Activated CD4-positive, alpha-beta T cell treated with anti-CD3 and anti-CD28 coated beads, Interleukin-2, amount 50 U/mL, for 4 hours (primary cell): ENCODE measurements at regions not wholly inside any gene's neighbourhood (a gene's known extent, or its start where the extent isn't known, plus 50 kb on each side); places are given as distances from the start of the nearest gene placed in this dataset.
"Not testable (repeated sequence)": the region's sequence is repeated elsewhere in the genome, so short reads cannot be mapped to it uniquely, and the experiment has no call there.

Experiments used
- DNase-seq, 2 experiments: peaks; one replicate each; pipeline ENCODE4 v3.0.0-alpha.2; 2020

DNA sequence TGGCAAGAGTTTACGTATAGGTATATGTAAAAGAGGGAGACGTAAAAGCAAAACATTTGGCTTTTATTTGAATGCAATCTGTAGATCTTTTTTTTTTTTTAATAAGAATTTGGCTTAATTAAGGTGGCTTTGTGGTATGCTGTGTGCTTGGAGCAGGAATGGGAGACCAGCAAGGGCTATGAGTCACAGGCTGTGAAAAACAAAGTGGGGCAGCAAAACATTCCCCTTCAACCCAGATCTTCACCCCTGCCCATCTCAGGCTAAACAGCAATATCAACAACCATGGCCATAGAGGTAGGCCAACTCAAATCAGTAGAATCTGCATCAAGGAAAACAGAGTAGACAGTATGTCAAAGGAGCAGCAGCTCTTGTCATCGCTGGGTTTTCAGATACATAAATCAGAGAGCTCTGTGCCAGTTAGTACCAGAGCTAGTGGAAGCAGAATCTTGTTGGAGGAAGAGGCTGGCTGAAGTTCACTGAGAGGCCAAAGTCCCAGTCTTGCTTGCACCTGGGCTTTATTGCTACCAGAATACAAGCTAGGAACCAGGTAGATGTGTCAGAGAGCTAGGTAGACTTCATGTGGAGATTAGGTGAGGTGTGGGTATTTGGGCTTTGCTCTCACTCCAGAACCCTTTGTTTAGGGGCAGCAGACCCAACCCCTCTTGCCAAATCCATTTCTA, 191.5 kb upstream of the FANCL start:
- DNase-seq, result no peak

DNA sequence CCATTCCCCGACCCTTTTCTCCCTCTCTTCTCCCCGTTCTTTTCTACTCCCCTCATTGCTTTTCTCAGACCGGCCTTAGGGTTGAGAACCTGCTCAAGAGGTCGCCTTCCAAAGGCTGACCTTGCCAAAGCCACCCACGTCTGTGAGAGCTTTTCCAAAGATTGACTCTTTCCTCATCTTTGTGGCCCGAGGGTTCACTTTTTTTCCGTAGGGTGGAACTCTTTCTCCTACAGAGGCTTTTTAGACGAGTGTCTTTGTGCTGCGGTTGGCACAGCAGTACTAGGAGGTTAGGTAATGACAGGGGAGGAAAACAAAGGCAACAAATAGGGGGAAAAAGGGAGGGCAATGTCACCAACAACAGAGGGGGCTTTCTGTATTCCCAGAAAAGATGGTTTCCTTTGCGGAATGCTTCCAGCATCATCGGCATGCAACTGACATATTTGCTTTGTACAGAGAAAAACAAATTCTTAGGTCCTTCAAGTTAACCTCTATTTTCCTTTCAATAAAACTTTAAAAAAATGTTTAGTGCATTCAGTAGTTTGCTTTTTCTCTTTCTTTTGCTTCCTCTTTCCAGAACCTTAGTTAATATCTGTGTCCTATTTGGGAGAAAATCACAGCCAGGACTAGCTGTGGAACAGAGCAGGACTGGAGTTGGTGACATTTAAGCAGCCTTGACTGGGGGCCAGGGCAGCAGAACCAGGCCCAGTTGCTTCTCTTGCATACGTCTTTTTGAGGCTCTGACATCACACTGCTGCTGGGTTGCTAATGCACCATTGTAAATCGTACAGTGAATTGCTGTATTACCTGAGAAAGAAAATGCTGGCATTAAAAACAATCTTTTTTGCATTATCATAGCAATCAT, 188.1 kb upstream of the FANCL start:
- no peak for DNase-seq

DNA sequence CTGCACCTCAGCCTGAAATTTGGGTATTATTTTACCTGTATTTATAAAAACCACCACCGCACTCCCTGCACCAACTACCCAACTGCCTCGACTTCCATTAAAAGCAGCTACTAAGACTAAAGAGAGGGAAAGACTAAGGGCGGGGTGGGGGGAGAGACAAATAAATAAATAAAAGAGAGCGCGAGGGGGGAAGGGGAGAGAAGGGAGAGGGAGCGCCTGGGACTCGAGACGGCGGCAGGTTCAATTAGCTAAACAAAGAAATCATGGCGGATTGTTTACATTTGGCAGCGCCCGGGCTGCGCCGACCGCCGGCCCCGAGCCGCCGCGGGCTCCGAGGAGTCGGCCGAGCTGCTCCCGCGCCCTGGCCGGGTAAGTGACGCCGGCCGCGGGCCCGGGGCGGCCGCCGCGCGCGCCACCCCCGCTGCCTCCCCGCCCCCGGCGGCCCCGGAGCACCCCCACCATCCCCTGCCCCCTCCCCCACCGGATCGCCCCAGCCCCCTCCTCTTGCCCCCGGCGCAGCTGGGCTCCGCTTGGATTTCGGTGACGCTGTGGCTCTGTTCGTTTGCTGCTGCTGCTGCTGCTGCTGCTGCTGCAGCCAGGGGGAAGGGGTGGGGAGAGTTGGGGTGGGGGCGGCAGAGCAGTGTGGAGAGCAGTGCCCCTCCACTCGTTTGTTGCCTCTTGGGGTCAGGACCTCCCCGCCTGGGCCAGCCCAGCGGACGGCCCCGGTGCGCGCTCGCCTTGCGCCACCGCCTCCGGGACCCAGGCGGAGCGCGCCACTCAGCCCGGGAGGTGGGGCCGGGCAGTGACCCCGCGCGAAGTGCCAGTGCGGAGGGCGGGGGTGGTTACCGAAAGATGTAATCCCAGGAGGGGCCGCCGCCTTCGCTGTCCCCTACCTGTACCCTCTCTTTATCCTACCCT, 187.2 kb upstream of the FANCL start:
- DNase-seq, result no peak

DNA sequence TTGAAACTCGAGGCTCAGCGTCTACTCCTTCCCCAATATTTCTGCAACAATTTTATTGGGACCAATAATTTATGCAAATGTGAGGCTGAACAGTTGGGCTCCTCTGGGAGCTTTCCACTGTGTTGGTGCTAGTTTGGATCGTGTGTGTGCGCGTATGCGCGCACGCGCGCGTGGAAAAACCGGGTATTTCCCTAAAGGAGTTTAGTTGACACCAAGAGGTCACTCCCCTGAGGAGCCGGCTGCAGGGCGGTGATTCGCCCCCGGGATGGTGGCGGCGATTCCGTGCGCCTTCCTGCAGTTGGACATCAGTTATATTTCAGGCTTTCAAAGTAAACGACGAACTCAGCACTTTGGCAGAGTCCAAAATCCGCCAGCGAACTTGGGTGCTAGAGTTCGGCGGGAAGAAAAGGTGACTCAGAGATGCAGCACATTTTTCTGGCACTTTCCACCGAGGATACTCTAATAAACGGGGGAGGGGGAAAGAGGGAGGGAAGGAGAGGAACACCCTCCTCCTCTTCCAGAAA, 186.5 kb upstream of the FANCL start:
- no peak for DNase-seq

DNA sequence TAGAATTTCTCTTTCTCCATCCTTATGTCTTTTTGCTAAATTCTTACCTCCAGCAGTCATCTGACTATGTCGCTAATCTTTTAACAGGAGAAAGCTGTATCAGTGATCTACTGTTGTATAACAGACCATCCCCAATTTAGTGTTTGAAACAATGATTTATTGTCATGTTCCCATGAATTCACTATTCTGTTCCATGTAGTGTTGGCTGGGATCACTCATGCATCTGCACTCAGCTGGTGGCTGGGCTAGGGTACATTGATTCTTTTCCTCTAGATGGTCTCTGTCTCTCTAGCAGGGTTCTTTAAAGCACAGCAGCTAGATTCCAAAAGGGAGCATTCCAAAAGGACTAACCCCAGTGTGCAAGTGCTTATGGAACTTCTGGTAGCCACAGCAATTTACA, 184.2 kb upstream of the FANCL start:
- no peak for DNase-seq

DNA sequence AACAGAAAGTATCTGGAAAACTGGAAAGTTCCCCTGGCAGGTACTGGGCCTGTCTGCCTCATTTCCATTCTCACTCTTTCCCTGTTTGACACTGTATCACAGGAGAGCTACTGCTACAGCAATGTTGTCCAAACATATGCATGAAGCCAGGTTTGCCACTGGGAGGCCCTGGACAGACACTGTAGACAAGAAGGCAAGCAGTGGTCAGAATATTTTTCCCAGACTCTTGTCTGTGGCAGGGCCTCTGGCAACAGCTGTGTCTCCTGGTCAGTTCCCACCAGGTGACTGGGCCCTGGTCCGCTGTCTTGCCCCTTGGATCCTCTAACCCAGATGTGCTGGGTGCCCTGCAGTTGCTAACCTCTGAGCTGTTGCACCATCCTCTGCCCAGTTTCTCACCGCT, 178.9 kb upstream of the FANCL start:
- no peak for DNase-seq

DNA sequence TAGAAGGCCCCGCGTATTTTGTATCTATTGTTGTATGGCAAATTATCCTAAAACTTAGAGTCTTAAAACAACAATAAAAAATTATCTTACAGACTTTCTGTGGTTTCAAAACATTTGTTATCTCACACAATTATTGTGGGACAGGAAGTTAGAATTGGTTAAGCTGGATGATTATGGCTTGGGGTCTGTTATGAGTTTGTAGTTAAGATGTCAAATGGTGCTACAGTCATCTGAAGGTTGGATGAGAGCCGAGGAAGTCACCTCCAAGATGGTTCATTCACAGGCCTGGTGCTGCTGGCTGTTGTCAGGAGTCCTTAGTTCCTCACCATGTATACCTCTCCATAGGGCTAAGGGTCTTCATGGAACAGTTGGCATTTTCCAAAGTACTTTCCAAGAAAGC, 175.6 kb upstream of the FANCL start:
- no peak for DNase-seq

DNA sequence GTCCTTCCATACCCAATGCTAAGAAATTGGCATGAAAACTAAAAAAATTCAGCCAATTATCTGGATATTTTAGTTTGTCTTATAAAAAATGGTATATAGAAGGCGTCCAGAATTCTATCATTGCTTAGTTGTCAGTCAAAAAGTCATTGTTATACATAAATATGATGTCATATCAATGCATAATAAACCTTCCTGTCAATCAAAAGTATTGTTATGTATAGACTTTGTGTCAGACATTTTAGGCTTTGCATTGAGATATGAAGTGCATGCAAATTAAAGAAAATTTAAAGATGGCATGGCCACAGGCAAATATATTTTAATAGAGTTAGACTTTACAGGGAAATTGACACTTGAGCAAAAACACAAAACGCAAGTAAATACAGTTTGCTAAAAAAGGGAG, 173.4 kb upstream of the FANCL start:
- no peak for DNase-seq

DNA sequence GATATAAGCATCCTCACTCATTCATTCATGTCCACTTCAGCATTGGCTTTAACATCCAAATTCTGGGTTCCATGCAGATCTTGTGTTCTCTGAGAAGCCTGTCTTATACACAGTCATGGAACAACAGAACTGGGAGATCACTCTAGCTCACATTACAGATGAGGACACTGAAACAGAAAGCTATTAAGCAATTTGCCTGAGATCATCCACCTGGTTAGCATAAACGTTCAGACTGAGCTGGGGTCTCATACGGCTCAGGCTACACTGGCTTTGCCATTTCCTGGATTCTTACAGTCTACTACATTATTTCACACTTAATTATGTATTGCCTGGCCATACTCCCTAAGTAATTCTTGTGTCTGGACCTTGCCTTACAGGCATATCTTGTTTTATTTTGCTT, 169.4 kb upstream of the FANCL start:
- DNase-seq, result no peak

DNA sequence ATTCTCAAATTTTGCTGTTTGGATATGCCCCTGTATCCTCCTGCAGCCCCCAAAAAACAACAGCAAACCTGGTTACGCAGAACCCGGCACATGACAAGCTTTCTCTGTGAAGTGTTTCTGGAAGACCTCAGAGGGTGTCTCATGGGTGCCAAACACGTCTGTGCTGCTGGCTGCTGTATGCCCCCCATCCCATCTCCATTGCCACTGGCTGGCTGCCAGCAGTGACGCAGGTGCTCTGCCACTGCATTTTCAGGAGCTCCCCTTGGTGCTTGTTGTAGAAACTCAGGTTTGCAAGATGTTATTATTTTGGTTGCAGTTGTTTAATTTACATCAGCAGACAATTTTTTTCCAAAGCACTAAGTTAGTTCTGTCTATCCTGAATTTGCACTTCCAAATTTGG, 166.4 kb upstream of the FANCL start:
- no peak for DNase-seq

DNA sequence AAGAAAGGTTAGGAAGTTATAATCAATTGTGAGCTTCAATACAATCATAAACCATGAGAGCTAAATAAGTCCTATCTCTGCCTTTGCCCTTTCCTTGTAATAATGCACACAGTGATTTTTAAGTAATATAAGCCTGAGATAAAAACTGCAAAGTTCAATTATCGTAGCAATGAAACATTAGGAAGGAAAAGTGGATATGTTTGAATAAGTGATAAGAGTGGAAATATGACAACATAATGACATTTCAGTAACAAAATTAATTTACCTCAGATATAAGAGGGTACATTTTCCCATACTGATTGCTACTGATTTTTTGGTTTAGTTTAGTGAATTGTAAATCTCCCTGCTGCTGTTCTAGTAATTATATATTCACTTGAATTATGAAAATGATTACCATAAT, 164.2 kb upstream of the FANCL start:
- no peak for DNase-seq

DNA sequence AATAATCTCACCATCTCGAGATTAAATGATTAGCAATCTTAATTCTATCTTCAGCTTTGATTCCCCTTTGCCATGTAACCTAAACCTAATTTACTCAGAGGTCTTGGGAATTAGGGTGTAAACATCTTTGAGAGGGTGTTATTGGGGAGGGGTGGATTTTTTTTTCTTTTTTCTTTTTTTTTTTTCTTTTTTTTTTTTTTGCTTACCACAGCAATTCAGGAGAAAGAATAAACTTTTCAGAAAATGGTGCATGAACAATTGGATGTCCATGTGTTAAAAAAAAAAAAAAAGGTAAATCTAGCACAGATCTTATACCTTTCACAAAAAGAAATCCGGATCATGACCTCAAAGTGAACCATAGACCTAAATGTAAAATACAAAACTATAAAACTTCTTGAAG, 160.8 kb upstream of the FANCL start:
- DNase-seq, result no peak

DNA sequence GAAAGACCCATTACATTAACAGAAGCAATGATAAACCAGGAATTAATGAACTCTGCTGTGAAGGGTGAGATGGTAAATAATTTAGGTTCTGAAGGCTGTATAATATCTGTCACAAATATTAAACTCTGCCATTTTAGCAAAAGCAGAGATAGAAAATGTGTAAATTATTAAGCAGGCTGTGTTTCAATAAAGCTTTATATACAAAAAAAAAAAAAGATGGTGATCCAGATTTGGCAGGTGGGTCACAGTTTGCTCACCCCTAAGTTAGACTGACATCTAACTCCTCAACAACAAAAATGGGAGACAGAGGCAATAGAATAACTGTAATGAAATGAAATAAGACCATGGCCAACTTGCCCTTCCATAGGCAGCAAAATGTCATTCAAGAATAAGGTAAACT, 157.3 kb upstream of the FANCL start:
- no peak for DNase-seq

DNA sequence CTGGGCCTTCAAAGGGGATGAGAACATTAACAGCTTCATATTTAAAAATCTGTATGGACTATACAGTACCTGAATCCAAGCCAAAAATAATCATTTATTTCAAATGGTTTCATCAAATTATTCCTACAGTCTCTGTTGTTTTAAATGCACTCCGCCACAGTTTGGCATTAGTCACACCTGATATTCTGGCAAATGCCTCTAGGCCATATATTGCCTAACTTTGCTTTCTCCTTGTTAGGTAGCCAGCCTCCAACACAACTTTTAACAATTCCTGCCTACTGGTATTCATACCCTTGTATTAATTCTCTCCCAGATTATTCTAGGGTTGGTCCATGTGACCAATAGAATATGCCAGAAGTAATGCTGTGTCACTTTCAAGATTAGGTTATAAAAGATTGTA, 146.6 kb upstream of the FANCL start:
- no peak for DNase-seq

DNA sequence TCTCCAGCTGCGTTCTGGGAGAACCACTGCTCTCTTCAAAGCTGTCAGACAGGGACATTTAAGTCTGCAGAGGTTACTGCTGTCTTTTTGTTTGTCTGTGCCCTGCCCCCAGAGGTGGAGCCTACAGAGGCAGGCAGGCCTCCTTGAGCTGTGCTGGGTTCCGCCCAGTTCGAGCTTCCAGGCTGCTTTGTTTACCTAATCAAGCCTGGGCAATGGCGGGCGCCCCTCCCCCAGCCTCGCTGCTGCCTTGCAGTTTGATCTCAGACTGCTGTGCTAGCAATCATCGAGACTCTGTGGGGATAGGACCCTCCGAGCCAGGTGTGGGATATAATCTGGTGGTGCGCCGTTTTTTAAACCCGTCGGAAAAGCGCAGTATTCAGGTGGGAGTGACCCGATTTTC, 145.8 kb upstream of the FANCL start:
- not testable (repeated sequence) for DNase-seq

DNA sequence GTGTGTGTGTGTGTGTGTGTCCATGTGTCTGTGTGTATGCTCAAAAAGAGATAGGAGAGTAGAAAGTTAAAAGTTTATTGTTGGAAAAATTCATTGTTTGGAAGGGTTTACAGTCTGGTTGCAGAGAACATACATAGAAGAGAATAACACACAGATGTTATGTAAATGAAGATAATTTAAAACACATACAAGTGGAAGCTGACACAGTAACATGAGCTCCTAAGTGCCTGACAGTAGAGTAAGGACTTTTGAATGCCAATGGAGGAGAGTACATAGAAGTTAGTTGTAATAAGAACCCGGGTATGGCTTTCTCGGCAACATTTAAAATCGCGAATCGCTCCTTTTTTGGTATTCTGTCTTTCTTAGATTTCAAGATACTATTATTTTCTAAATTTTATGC, 137.0 kb upstream of the FANCL start:
- DNase-seq, result no peak

DNA sequence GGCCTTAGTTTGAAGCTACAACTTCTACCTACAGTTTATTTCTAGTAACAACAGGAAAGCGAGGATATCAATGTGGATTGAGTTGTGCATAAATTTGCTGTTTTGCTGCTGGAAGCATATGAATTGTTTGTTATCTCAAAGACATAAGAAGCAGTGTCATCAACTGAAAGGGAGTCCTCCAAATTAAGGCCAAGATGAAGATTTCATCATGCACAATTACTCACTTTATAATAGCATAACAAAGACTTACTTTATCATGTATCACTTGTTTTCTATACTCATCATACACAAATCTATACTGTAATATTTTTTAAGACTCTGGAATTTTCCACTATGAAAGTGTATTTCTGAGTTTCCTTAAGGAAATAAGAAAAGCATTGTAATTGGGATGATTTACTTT, 136.1 kb upstream of the FANCL start:
- DNase-seq, result no peak

DNA sequence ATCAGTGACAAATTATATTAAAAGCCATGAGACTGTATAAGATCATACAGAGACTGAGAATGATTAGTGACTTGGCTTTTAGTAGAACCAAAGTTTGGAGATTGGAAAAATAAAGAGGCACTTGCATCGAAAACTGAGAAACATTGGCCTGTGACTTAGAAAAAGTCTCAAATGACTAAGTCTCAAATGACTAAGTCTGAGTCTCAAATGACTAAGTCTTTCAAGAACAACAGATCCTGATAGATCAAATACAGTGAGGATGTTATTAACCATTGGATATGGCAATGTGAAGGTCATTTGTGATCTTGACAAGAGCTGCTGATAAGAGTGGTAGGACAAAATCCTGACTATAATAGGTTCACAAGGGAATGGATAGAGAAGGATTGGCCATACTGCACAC, 135.5 kb upstream of the FANCL start:
- no peak for DNase-seq

DNA sequence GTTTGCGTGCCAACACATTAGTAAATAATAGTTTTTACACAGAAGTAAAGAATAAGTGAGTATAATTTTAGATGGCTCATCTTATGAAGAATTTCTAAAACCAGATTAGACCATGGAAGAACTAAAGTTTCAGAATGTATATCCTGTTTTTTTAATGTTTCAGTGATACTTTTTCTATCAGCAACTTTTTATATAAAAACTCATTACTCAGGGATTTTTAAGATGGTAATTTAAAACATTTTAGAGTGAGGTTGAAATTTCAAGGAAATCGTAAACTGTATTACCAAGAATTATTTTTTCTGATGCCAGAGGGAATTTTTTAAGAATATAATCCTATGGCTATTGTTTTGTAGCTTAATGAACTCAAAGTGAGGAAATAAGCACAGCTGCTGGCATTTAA, 128.5 kb upstream of the FANCL start:
- DNase-seq, result no peak

DNA sequence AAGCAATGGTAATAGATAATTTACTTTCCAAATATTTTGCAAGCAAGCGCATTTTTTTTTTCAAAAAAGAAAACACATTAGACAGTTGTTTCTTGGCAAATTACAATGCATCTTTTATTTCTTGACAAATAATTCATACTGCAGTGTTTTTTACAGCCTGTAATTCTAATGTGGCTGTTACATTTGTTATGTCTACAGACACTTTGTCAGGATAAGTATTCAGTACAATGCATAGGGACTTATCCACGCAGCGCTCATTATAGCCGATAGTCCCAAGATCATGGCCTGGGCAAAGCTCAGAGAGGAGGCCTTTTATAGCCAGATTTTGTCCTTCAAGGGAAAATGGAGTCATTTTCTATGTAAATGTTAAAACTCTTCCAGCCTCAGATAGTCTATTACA, 123.0 kb upstream of the FANCL start:
- DNase-seq, result no peak

DNA sequence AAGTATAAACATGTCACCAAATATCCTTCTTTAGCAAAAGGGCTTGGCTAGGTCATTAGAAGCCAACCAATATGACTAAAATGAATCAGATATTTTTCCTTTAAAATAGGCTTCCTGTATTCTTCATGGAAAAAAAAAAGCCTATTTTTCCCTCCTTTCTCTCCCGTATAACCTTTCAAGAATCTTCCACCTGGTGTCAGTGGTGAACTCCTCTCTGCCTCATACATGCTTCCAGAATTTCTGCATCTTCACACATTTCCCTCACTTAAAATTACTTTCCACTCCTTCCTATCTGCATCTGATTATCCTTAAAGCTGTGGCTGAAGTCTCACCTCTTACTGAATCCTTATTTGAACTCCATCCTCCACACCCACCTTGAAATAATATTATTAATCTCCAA, 116.9 kb upstream of the FANCL start:
- no peak for DNase-seq

DNA sequence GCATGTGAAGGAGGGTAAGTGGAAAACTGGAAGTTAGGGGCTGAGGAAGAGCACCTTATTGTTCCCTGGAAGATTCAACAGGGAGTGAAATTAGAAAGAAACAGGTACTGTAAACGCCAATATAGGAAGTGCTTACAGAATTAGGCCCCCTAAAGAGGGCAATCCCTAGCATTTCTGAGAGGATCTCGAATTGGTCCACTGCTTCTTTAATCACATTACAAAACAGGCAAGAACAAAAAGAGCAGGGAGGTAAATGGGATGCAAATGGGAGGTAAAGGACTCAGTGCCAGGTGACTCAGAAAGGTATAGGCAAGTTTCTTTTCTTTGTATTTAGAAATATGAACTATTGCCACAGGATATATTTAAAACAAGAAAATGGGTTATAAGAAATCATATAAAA, 116.4 kb upstream of the FANCL start:
- no peak for DNase-seq

DNA sequence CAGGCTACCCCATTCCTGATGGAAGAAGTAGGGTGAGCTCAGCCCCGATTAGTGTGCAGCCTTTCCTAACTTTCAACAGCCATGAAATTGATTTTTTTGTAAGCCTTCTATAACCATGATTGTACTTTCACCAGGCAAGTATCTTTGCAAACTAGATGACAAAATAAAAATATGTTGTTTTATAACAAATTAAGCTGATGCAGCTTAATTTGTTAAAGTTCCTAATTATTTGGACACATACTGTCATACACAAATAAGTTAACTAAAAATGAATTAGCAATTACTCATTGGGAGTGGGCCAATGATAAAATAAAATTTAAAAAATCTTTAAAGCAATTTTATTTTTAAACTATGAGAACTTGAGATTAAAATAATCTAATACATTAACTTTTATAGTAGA, 113.1 kb upstream of the FANCL start:
- no peak for DNase-seq
